ENCODE measurements at regions not wholly inside any gene's neighbourhood (a gene's known extent, or its start where the extent isn't known, plus 50 kb on each side); places are given as distances from the start of the nearest gene placed in this dataset.

GRCh38 chr4:124061413-124061812 is 651.1 kb downstream of the ANKRD50 start:
- H3K27ac ChIP-seq = peak overlapping the region in 6 of 8 donors; percentile 11 to 89 (median 80)
- H3K27me3 ChIP-seq (replicated peaks in 1 of 7) = no peaks in the 10 kb centered on the region
- H3K36me3 ChIP-seq = no peaks in the 10 kb centered on the region
- H3K4me1 ChIP-seq = peaks cover 0 to 17% (median 14%) of the 10 kb centered on the region in 6 donors
- TF ChIP-seq CTCF (IDR thresholded peaks at IDR 0.05 in 8 of 11, conservative IDR thresholded peaks at IDR 0.05 in 3 of 11) (no peak), POLR2AphosphoS5 (IDR thresholded peaks at IDR 0.05) (no peak)
- DNase-seq = no peak
- H3K4me3 ChIP-seq = no peak overlapping the region
- H3K9me3 ChIP-seq = no peaks in the 10 kb centered on the region
- intact Hi-C loops (cut with DNase I; ENCODE audit: low total_unique reads) = no loop called here

DNA sequence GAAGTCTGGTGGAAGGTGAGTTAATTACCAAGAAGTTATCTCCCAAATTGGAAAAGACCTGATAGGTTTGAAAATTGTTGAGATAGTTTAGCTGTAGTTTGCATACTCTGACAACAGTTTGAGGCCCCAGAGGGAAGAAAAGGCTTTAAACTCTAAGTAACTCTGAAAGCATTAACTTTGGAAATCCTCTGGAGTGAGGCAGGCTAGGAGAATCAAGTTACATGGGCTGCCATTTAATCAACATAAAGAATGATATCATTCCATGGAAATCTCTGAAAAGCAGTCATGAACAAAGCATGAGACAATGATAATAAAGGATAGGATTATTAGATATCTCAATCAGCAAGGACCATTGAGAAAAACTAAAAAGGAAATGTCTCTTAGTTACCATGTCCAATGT is 647.1 kb downstream of the ANKRD50 start:
- TF ChIP-seq CTCF (IDR thresholded peaks at IDR 0.05 in 8 of 11, conservative IDR thresholded peaks at IDR 0.05 in 3 of 11) (no peak), POLR2A (IDR thresholded peaks at IDR 0.05) (no peak), POLR2AphosphoS5 (IDR thresholded peaks at IDR 0.05) (no peak)
- H3K27ac ChIP-seq = no peak overlapping the region
- no peaks in the 10 kb centered on the region for H3K27me3 ChIP-seq (replicated peaks in 1 of 7)
- intact Hi-C loops (cut with DNase I; ENCODE audit: low total_unique reads) = no loop called here
- no peak overlapping the region for H3K4me3 ChIP-seq
- no peaks in the 10 kb centered on the region for H3K36me3 ChIP-seq
- peaks cover 0 to 12% (median 10%) of the 10 kb centered on the region in 6 donors for H3K4me1 ChIP-seq
- DNase-seq = no peak
- peaks cover 0 to 20% (median 11%) of the 10 kb centered on the region in 8 donors for H3K9me3 ChIP-seq

DNA sequence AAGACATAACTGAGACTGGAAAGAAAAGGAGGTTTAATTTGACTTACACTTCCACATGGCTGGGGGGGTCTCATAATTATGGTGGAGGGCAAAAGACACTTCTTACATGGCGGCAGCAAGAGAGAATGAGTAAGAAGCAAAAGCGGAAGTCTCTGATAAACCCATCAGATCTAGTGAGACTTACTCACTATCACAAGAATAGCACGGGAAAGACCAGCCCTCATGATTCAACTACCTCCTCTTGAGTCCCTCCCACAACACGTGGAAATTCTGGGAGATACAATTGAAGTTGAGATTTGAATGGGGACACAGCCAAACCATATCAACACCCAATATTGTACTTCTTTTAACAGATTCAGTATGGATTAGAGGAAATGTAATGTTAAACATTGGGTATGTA is 646.6 kb downstream of the ANKRD50 start:
- Histone ChIP-seq H3K4me1 (peaks cover 0 to 7% (median 5%) of the 10 kb centered on the region in 6 donors), H3K4me3 (no peak overlapping the region), H3K27ac (no peak overlapping the region), H3K9me3 (peaks cover 0 to 25% (median 16%) of the 10 kb centered on the region in 8 donors), H3K27me3 (replicated peaks in 1 of 7) (no peaks in the 10 kb centered on the region), H3K36me3 (no peaks in the 10 kb centered on the region)
- 79 to 100% (median 92%) methylated on average over 4 of the region's 4 CpGs for WGBS, 5 donors
- intact Hi-C loops (cut with DNase I; ENCODE audit: low total_unique reads) = no loop called here
- no peak for DNase-seq
- no peak for TF ChIP-seq POLR2A (IDR thresholded peaks at IDR 0.05)

DNA sequence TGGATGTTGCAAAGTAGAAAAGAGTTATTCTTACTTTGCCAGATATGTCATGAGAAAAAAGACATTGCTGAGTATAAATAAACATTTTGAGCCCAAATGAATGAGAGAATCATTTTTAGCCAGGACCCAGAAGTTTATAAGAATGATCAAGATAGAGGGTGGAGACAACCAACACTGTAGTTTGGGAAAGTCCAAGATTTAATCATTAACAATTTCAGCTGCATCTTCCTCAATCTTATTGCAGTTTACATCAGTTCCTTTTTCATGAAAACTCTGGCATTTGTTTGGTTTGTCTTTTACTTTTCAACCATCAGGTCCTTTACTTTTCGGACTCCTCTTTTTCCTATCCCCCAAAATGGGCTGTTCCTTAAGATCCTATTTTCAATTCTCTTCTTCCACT is 645.9 kb downstream of the ANKRD50 start:
- no peaks in the 10 kb centered on the region for H3K27me3 ChIP-seq (replicated peaks in 1 of 7)
- peaks cover 4 to 31% (median 23%) of the 10 kb centered on the region in 8 donors for H3K9me3 ChIP-seq
- peaks cover 0 to 1% (median 0%) of the 10 kb centered on the region in 6 donors for H3K4me1 ChIP-seq
- intact Hi-C loops (cut with DNase I; ENCODE audit: low total_unique reads) = no loop called here
- TF ChIP-seq POLR2AphosphoS5 (IDR thresholded peaks at IDR 0.05) (no peak), CTCF (IDR thresholded peaks at IDR 0.05 in 8 of 11, conservative IDR thresholded peaks at IDR 0.05 in 3 of 11) (no peak), POLR2A (IDR thresholded peaks at IDR 0.05) (no peak)
- no peak overlapping the region for H3K27ac ChIP-seq
- H3K4me3 ChIP-seq = no peak overlapping the region
- DNase-seq = no peak
- WGBS, 5 donors = 83 to 93% (median 87%) methylated on average over 1 of the region's 1 CpG
- no peaks in the 10 kb centered on the region for H3K36me3 ChIP-seq

- 95 to 99% (median 96%) methylated on average over 2 of the region's 2 CpGs for WGBS, 5 donors
- no peak overlapping the region for H3K4me3 ChIP-seq
- peaks cover 6 to 36% (median 27%) of the 10 kb centered on the region in 8 donors for H3K9me3 ChIP-seq
- TF ChIP-seq CTCF (IDR thresholded peaks at IDR 0.05 in 8 of 11, conservative IDR thresholded peaks at IDR 0.05 in 3 of 11) (no peak), POLR2A (IDR thresholded peaks at IDR 0.05) (no peak), POLR2AphosphoS5 (IDR thresholded peaks at IDR 0.05) (no peak)
- H3K27me3 ChIP-seq (replicated peaks in 1 of 7) = no peaks in the 10 kb centered on the region
- no peaks in the 10 kb centered on the region for H3K36me3 ChIP-seq
- no peaks in the 10 kb centered on the region for H3K4me1 ChIP-seq
- H3K27ac ChIP-seq = no peak overlapping the region
- intact Hi-C loops (cut with DNase I; ENCODE audit: low total_unique reads) = no loop called here
- DNase-seq = no peak
These were observed 645.5 kb downstream of the ANKRD50 start for GRCh38 chr4:124067046-124067445.
